GM21717 (cell line): ENCODE measurements at regions not wholly inside any gene's neighbourhood (a gene's known extent, or its start where the extent isn't known, plus 50 kb on each side); places are given as distances from the start of the nearest gene placed in this dataset.

Experiments used
- ATAC-seq: cut with Tn5 transposase; IDR thresholded peaks from one replicate; pipeline ENCODE4 v1.9.1; 2021; ENCODE audit warnings: mild to moderate bottlenecking, moderate library complexity; ENCODE audit not compliant: unreplicated experiment

DNA sequence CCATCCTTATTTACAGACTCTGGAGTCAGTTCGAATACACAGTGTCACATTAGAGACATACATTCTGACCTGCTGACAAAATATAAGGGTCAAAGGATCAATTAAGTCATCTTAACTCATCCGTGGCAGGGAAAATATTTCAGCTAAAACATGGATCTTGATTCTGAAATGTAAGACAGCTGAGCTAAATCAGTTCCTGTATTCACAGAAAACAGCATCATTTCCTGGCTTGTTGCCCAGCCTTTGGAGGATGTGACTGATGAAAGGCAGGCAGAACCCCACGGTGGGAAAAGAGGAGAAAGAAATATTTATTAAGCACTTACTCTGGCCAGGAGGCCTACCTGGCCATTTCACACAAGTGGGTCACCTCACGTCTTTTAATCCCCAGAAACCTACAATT is 101.9 kb downstream of the GAS2L3 start:
- ATAC-seq, result no peak

DNA sequence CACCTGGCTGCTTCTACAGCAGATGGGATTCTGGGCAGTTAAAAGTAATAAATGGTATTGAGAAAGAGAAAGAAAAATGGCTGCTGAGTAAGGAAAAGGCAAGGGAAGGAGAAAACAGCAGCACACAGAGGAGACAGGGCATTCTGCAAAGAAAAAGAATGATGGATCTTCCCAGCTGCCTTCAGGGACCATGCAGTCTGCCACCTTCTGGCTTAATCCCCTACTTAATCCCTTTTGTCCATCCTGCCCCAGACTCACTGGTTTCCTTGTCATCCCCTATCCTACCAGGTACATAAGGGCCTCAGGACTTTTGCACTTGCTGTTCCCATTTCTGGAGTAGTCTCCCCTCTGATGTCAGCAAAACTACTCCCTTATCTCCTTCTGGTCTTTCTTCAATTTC is 107.6 kb downstream of the GAS2L3 start:
- no peak for ATAC-seq

- no peak for ATAC-seq
Measured at GRCh38 chr12:100682178-100682577, 108.7 kb downstream of the GAS2L3 start.

GRCh38 chr12:100687686-100688085 is 106.9 kb upstream of the ANO4 start:
- ATAC-seq, result no peak

DNA sequence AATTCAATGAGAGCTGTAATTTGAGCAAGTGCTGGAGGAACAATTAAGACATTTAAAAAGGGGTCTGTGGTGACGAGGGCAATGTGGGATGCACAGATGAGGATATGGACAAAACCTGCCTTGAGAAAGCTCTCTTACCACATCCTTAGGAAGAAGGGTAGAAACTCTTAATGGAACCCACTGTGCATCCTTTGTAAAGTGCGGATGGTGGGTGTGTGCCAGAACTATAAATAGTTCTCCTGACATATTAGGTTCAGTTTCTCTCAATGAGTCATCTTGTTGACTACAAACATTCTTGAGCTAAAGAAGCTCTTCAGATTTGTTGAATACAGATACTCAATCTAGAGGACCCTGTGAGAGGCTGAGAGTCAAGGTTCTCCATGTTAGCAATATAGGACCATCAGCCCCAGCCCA is 106.1 kb upstream of the ANO4 start:
- no peak for ATAC-seq

GRCh38 chr12:100692502-100692901 is 102.1 kb upstream of the ANO4 start:
- no peak for ATAC-seq

- ATAC-seq, result peak; percentile 31
Measured at GRCh38 chr12:100698518-100698917, 96.1 kb upstream of the ANO4 start.

DNA sequence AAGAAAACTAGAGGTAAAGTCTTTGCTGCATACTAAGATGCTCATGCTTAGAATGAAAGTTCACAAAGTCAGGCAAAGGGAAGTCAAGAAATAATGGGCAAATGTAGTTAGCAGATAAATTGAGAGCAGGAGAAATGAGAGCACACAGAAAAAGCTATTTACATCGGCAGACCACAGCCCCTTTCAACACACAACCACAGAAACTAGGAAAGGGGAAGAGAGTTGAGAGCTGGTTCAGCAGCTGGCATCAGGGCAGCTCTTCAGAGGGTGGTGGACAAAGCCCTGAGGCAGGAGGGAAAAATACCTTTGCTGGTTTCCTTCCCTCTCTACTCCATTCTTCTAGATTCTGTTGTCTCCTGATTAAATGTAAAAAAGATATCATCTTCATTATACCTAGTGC is 95.4 kb upstream of the ANO4 start:
- ATAC-seq, result peak; percentile 89

GRCh38 chr12:100703337-100703736 is 91.2 kb upstream of the ANO4 start:
- no peak for ATAC-seq

GRCh38 chr12:100703868-100704267 is 90.7 kb upstream of the ANO4 start:
- ATAC-seq, result no peak

GRCh38 chr12:100706033-100706432 is 88.5 kb upstream of the ANO4 start:
- ATAC-seq, result no peak

- no peak for ATAC-seq
Measured at GRCh38 chr12:100708591-100708990, 86.0 kb upstream of the ANO4 start.

GRCh38 chr12:100715976-100716944 is 78.3 kb upstream of the ANO4 start:
- ATAC-seq, result no peak

- ATAC-seq, result no peak
Measured at GRCh38 chr12:100716945-100717732, 77.4 kb upstream of the ANO4 start.

GRCh38 chr12:100717733-100718067 is 76.9 kb upstream of the ANO4 start:
- no peak for ATAC-seq

- ATAC-seq, result no peak
Measured at GRCh38 chr12:100718187-100718586, 76.4 kb upstream of the ANO4 start.

GRCh38 chr12:100720016-100720654 is 74.4 kb upstream of the ANO4 start:
- no peak for ATAC-seq

- no peak for ATAC-seq
Measured at GRCh38 chr12:100721169-100721568, 73.4 kb upstream of the ANO4 start.

DNA sequence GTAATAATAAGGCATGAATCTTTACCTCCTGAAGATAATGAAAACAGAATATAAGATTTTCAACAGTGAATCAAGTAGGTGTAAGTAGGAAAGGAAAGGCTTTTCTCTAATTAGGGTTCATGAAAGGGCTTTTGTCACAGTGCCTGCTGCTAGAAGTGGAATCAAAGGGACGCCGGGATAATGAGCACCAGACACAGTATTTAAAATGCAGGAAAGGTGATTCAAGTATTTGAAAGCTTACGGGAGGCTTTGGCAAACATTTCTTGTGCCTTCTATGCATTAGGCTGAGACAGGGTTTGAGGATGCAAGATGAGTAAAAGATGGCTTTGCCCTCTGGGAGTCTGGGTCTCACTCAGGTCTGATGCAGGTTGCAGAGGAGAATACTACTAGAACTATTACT is 70.5 kb upstream of the ANO4 start:
- no peak for ATAC-seq

DNA sequence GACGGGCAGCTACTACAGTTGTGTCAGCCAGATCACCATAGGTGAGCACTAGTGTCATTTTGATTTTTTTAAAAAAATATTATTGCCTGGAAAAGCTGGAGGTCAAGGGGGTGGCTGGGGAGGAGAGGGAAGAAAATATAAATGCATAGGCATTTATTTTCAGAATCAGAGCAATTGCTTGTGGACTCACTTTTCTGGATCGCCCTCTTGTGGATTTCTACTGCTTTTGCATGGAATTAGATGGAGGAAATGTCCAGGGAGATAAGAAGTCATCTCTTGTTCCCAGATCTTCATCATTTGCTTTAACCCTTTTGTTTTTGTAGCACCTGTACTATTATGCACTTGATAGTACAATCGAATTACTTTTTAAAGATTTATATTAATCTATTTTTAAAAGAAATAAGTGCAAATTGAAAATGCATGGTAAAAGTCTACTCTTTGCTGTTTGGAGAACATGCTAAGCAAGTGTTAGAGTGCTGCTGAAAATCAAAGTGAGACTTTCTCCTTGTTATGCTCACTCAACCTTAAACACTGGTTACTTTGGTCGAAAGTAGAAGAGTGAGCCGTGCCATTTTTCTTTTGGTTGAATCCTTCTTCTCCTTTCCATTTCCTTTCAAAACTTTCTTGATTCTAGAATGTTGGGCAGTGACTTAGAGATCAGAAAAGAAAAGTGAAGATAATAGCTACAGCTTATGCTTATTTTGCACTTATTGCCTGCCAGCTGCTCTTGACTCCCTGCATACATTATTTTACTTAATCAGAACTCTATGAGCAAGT is 60.6 kb upstream of the ANO4 start:
- peak; percentile 96 for ATAC-seq

GRCh38 chr12:100737168-100737567 is 57.4 kb upstream of the ANO4 start:
- ATAC-seq, result no peak
